ENCODE measurements at regions not wholly inside any gene's neighbourhood (a gene's known extent, or its start where the extent isn't known, plus 50 kb on each side); places are given as distances from the start of the nearest gene placed in this dataset.

DNA sequence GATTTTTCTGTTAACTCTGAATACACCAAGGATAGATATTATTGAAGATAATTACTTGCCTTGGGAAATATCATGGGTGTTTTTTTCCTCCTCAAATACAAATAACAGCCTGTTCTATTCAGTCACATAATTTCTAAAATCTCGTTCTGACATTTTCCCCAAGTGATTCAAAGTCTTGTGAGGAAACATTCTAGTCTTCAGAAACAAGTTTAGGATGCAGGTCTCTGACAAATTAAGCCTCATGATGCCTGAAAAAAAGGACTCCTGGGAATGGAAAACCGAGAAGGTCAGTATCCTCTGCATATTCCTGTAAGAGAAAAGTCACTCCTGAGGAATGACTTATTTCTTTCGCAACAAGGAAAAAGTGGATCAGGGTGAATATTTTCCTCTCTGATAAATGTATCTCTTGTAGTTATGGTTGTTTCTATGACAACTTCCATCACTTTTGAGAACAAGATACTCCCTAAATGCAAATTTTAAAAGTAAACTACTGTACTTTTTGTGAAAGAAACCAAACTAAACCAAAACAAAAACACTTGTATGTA lies 384.6 kb downstream of the CNTNAP4 start:
- no peak for TF ChIP-seq POLR2AphosphoS5 (IDR thresholded peaks at IDR 0.05; ENCODE audit: low read depth, low read length)
- TF ChIP-seq SIN3A (IDR thresholded peaks at IDR 0.05; ENCODE audit: borderline replicate concordance, insufficient read depth, low read length) = no peak
- TF ChIP-seq TAF1 (IDR thresholded peaks at IDR 0.05; ENCODE audit: borderline replicate concordance, insufficient read depth, low read length) = no peak
